ENCODE measurements at regions not wholly inside any gene's neighbourhood (a gene's known extent, or its start where the extent isn't known, plus 50 kb on each side); places are given as distances from the start of the nearest gene placed in this dataset.

- no peak for DNase-seq (ENCODE audit: extremely low read depth, insufficient read length)
- H3K36me3 ChIP-seq (ENCODE audit: control insufficient read depth, insufficient read depth, low read length): no peaks in the 10 kb centered on the region
- H3K27me3 ChIP-seq (replicated peaks; ENCODE audit: control insufficient read depth, insufficient read depth, low read length): no peaks in the 10 kb centered on the region
- H3K4me3 ChIP-seq (replicated peaks; ENCODE audit: low read depth, low read length): no peak overlapping the region
- TF ChIP-seq, protein P1, sequence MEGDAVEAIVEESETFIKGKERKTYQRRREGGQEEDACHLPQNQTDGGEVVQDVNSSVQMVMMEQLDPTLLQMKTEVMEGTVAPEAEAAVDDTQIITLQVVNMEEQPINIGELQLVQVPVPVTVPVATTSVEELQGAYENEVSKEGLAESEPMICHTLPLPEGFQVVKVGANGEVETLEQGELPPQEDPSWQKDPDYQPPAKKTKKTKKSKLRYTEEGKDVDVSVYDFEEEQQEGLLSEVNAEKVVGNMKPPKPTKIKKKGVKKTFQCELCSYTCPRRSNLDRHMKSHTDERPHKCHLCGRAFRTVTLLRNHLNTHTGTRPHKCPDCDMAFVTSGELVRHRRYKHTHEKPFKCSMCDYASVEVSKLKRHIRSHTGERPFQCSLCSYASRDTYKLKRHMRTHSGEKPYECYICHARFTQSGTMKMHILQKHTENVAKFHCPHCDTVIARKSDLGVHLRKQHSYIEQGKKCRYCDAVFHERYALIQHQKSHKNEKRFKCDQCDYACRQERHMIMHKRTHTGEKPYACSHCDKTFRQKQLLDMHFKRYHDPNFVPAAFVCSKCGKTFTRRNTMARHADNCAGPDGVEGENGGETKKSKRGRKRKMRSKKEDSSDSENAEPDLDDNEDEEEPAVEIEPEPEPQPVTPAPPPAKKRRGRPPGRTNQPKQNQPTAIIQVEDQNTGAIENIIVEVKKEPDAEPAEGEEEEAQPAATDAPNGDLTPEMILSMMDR (IDR thresholded peaks at IDR 0.05; ENCODE audit: insufficient read depth, low read length, poor library complexity, severe bottlenecking): no peak
Observed at GRCh38 chr13:65555962-65556361, 1674.2 kb downstream of the PCDH9 start.

DNA sequence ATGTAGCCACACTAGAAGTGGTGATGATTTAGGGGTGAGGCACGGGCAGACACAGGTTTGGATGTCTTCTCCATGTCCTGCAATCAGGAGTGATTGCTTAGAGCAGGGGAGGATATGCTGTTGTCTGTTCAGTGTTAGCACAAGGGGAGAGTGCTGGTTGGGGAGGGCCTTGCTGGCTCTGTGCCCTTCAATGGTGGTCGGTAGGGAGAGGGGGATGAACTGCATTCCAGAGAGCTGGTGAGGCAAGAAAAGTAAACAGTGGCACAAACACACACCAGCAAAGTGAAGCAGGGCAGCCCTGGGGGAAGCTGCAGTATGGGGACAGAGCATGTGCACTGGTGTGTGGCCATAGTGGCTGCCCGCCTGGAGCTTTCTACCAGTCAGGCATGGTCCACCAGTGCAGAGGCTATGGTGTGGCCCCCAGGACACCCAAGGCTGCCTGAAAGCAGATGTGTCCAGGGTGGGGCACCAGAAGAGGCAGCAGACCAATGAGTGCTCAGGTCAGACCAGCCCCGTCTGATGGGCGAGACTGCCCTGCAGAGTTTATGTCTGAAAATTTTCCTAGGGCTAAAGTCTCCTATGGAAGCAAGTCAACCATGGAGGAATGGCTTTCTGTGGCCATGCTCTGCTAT is 1676.9 kb downstream of the PCDH9 start:
- no peaks in the 10 kb centered on the region for H3K36me3 ChIP-seq (ENCODE audit: control insufficient read depth, insufficient read depth, low read length)
- H3K4me3 ChIP-seq (replicated peaks; ENCODE audit: low read depth, low read length): no peak overlapping the region
- no peak for DNase-seq (ENCODE audit: extremely low read depth, insufficient read length)
- TF ChIP-seq, protein P1 (IDR thresholded peaks at IDR 0.05; ENCODE audit: insufficient read depth, low read length, poor library complexity, severe bottlenecking): no peak
- no peaks in the 10 kb centered on the region for H3K27me3 ChIP-seq (replicated peaks; ENCODE audit: control insufficient read depth, insufficient read depth, low read length)

GRCh38 chr13:65551208-65551607 is 1678.9 kb downstream of the PCDH9 start:
- TF ChIP-seq, protein P1 (IDR thresholded peaks at IDR 0.05; ENCODE audit: insufficient read depth, low read length, poor library complexity, severe bottlenecking): no peak
- H3K27me3 ChIP-seq (replicated peaks; ENCODE audit: control insufficient read depth, insufficient read depth, low read length): no peaks in the 10 kb centered on the region
- no peak overlapping the region for H3K4me3 ChIP-seq (replicated peaks; ENCODE audit: low read depth, low read length)
- no peak for DNase-seq (ENCODE audit: extremely low read depth, insufficient read length)
- no peaks in the 10 kb centered on the region for H3K36me3 ChIP-seq (ENCODE audit: control insufficient read depth, insufficient read depth, low read length)

- H3K27me3 ChIP-seq (replicated peaks; ENCODE audit: control insufficient read depth, insufficient read depth, low read length): no peaks in the 10 kb centered on the region
- DNase-seq (ENCODE audit: extremely low read depth, insufficient read length): no peak
- TF ChIP-seq, protein P1 (IDR thresholded peaks at IDR 0.05; ENCODE audit: insufficient read depth, low read length, poor library complexity, severe bottlenecking): no peak
- H3K36me3 ChIP-seq (ENCODE audit: control insufficient read depth, insufficient read depth, low read length): no peaks in the 10 kb centered on the region
- H3K4me3 ChIP-seq (replicated peaks; ENCODE audit: low read depth, low read length): no peak overlapping the region
Observed at GRCh38 chr13:65540175-65540574, 1690.0 kb downstream of the PCDH9 start.

DNA sequence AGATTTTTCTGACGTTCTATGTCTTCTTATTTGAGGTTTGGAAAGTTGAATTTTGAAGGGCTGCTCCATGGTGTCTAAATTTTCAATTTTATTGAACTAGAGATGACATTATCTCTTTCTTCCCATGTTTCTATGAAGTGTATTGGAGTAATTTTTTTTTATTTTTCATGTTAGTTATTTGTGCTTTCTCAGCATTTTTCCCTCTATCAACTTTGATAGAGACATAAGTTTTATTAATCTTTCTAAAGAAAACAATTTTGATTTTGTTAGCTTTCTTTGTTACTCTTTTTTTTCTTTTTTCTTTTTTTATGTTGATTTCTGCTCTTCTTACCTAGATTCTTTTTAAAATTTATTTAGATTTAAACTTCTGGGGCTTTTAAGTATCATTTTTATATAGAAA is 1694.8 kb downstream of the PCDH9 start:
- no peaks in the 10 kb centered on the region for H3K27me3 ChIP-seq (replicated peaks; ENCODE audit: control insufficient read depth, insufficient read depth, low read length)
- no peak overlapping the region for H3K4me3 ChIP-seq (replicated peaks; ENCODE audit: low read depth, low read length)
- TF ChIP-seq, protein P1 (IDR thresholded peaks at IDR 0.05; ENCODE audit: insufficient read depth, low read length, poor library complexity, severe bottlenecking): no peak
- no peak for DNase-seq (ENCODE audit: extremely low read depth, insufficient read length)
- no peaks in the 10 kb centered on the region for H3K36me3 ChIP-seq (ENCODE audit: control insufficient read depth, insufficient read depth, low read length)

GRCh38 chr13:65532231-65532630 is 1697.9 kb downstream of the PCDH9 start:
- DNase-seq (ENCODE audit: extremely low read depth, insufficient read length): no peak
- no peaks in the 10 kb centered on the region for H3K27me3 ChIP-seq (replicated peaks; ENCODE audit: control insufficient read depth, insufficient read depth, low read length)
- no peak overlapping the region for H3K4me3 ChIP-seq (replicated peaks; ENCODE audit: low read depth, low read length)
- TF ChIP-seq, protein P1 (IDR thresholded peaks at IDR 0.05; ENCODE audit: insufficient read depth, low read length, poor library complexity, severe bottlenecking): no peak
- H3K36me3 ChIP-seq (ENCODE audit: control insufficient read depth, insufficient read depth, low read length): no peaks in the 10 kb centered on the region
